H1 (cell line): ENCODE measurements at regions not wholly inside any gene's neighbourhood (a gene's known extent, or its start where the extent isn't known, plus 50 kb on each side); places are given as distances from the start of the nearest gene placed in this dataset.

Experiments used
- CTCF ChIA-PET: fragments of 300-600 bp; sonication (Branson Sonifier 250); formaldehyde crosslinking; loops from one replicate; lab custom pipeline; 2021; ENCODE audit not compliant: partially characterized antibody; lab: Charles Lee
- POLR2A ChIA-PET: fragments of 300-600 bp; sonication (Branson Sonifier 250); formaldehyde crosslinking; loops from one replicate; lab custom pipeline; 2021; ENCODE audit warnings: inconsistent platforms; ENCODE audit not compliant: partially characterized antibody; lab: Charles Lee
- DNase-seq, 2 experiments: peaks; one replicate each; pipeline versions ENCODE4 v3.0.0 to v3.0.0-alpha.2; 2010 to 2022; ENCODE audit warnings: low spot score in 2 of 2, low read depth in 1 of 2, mixed read lengths in 1 of 2
- FAIRE-seq: peaks from 2 replicates; lab custom pipeline; 2011; peaks lifted over from hg19 to GRCh38; lab: Jason Lieb, UNC
- H2AFZ ChIP-seq: 2 replicates; pipeline ENCODE4 v1.8.1; 2012; ENCODE audit warnings: low read length, inconsistent platforms
- H2AK5ac ChIP-seq: 2 replicates; pipeline ENCODE4 v1.6.1; 2013; ENCODE audit warnings: low read depth, low read length
- H2BK120ac ChIP-seq: replicated peaks from 2 replicates; pipeline ENCODE3; 2013; ENCODE audit warnings: low read depth, low read length, inconsistent platforms
- H2BK12ac ChIP-seq: 2 replicates; pipeline ENCODE4 v1.6.1; 2013; ENCODE audit warnings: low read depth, low read length
- H2BK15ac ChIP-seq: 2 replicates; pipeline ENCODE4 v1.6.1; 2013; ENCODE audit warnings: low read length
- H2BK20ac ChIP-seq: 2 replicates; pipeline ENCODE4 v1.6.1; 2013; ENCODE audit warnings: low read length
- H2BK5ac ChIP-seq: 2 replicates; pipeline ENCODE4 v1.6.1; 2013; ENCODE audit warnings: low read depth, low read length
- H3K14ac ChIP-seq: 2 replicates; pipeline ENCODE4 v1.6.1; 2013; ENCODE audit warnings: inconsistent platforms; ENCODE audit not compliant: insufficient read length
- H3K18ac ChIP-seq: 2 replicates; pipeline ENCODE4 v1.6.1; 2013; ENCODE audit warnings: low read length; ENCODE audit errors: extremely low read depth
- H3K23ac ChIP-seq: 2 replicates; pipeline ENCODE4 v1.6.1; 2013; ENCODE audit warnings: inconsistent platforms; ENCODE audit not compliant: insufficient read length
- H3K23me2 ChIP-seq: 2 replicates; pipeline ENCODE4 v1.6.1; 2013; ENCODE audit warnings: low read depth, low read length
- H3K27ac ChIP-seq: 2 replicates; pipeline ENCODE4 v1.6.1; 2011; ENCODE audit warnings: low read depth, low read length, inconsistent platforms
- H3K27me3 ChIP-seq, 4 experiments: replicated peaks in 1 of 4; 1 replicate in 1 of 4; 2 replicates in 3 of 4; pipeline versions ENCODE4 v1.6.1 to v1.8.1; 2011 to 2013; ENCODE audit warnings: low read length in 3 of 4, mild to moderate bottlenecking in 3 of 4, inconsistent platforms in 2 of 4, mixed read lengths in 2 of 4, moderate library complexity in 1 of 4; ENCODE audit not compliant: control insufficient read depth in 3 of 4, insufficient read depth in 3 of 4; ENCODE audit errors: extremely low read depth in 1 of 4
- H3K36me3 ChIP-seq, 4 experiments: 2 replicates each; pipeline versions ENCODE4 v1.6.1 to v1.8.1; 2011 to 2013; ENCODE audit warnings: mild to moderate bottlenecking in 4 of 4, low read length in 3 of 4, moderate library complexity in 2 of 4, control low read depth in 1 of 4, inconsistent platforms in 1 of 4; ENCODE audit not compliant: insufficient read depth in 4 of 4, control insufficient read depth in 2 of 4
- H3K4ac ChIP-seq: replicated peaks from 2 replicates; pipeline ENCODE3; 2013; ENCODE audit warnings: low read length, low read depth, mixed read lengths, inconsistent platforms; ENCODE audit not compliant: insufficient read length
- H3K4me1 ChIP-seq, 4 experiments: replicated peaks in 1 of 4; 1 replicate in 1 of 4; 2 replicates in 3 of 4; pipeline versions ENCODE4 v1.6.1 to v1.8.1; 2011 to 2013; ENCODE audit warnings: low read length in 3 of 4, inconsistent platforms in 2 of 4, mixed read lengths in 1 of 4; ENCODE audit not compliant: insufficient read depth in 4 of 4, control insufficient read depth in 3 of 4
- H3K4me2 ChIP-seq, 2 experiments: 2 replicates each; pipeline versions ENCODE4 v1.6.1 to v1.8.1; 2011 to 2013; ENCODE audit warnings: low read depth in 2 of 2, low read length in 2 of 2, control low read depth in 1 of 2, inconsistent platforms in 1 of 2, mild to moderate bottlenecking in 1 of 2; ENCODE audit not compliant: insufficient read depth in 1 of 2
- H3K4me3 ChIP-seq, 4 experiments: fragments of 200-600, 300-600 bp in 1 of 4; sonication (generic), shearing (Covaris generic), sonication (Bioruptor Twin) in 1 of 4; 2 replicates each; pipeline versions ENCODE4 v1.5.1 to v1.8.1; 2011 to 2016; ENCODE audit warnings: low read length in 4 of 4, low read depth in 3 of 4, control low read depth in 2 of 4, inconsistent platforms in 2 of 4, mild to moderate bottlenecking in 2 of 4, mixed read lengths in 1 of 4, moderate library complexity in 1 of 4; ENCODE audit not compliant: insufficient read depth in 2 of 4; ENCODE audit errors: extremely low read depth in 1 of 4
- H3K56ac ChIP-seq: replicated peaks from 2 replicates; pipeline ENCODE3; 2013; ENCODE audit warnings: low read depth, mild to moderate bottlenecking, mixed read lengths, low read length, inconsistent platforms; ENCODE audit not compliant: insufficient read length
- H3K79me1 ChIP-seq: 2 replicates; pipeline ENCODE4 v1.6.1; 2013; ENCODE audit warnings: low read depth, low read length, control low read depth
- H3K79me2 ChIP-seq, 2 experiments: 2 replicates each; pipeline versions ENCODE4 v1.6.1 to v1.8.1; 2012 to 2013; ENCODE audit warnings: low read length in 2 of 2, mild to moderate bottlenecking in 2 of 2, inconsistent platforms in 1 of 2; ENCODE audit not compliant: insufficient read depth in 2 of 2, control insufficient read depth in 1 of 2
- H3K9ac ChIP-seq, 4 experiments: replicated peaks in 1 of 4; 1 replicate in 1 of 4; 2 replicates in 3 of 4; pipeline versions ENCODE4 v1.6.1 to v1.8.1; 2011 to 2013; ENCODE audit warnings: low read depth in 3 of 4, low read length in 3 of 4, control low read depth in 2 of 4, mild to moderate bottlenecking in 2 of 4, moderate library complexity in 2 of 4, inconsistent platforms in 1 of 4; ENCODE audit errors: extremely low read depth in 1 of 4
- H3K9me3 ChIP-seq, 2 experiments: 2 replicates each; pipeline versions ENCODE4 v1.6.1 to v1.8.1; 2012 to 2013; ENCODE audit warnings: mild to moderate bottlenecking in 2 of 2, moderate library complexity in 2 of 2, control low read depth in 1 of 2, inconsistent platforms in 1 of 2, low read depth in 1 of 2, low read length in 1 of 2, mixed read lengths in 1 of 2; ENCODE audit not compliant: insufficient read depth in 2 of 2
- H4K20me1 ChIP-seq, 2 experiments: replicated peaks in 1 of 2; 2 replicates each; pipeline versions ENCODE3 to v1.8.1; 2011 to 2013; ENCODE audit warnings: inconsistent platforms in 2 of 2, low read length in 2 of 2, mild to moderate bottlenecking in 1 of 2; ENCODE audit not compliant: insufficient read depth in 2 of 2, control insufficient read depth in 1 of 2
- H4K5ac ChIP-seq: 2 replicates; pipeline ENCODE4 v1.6.1; 2013; ENCODE audit warnings: low read length, low read depth, mixed read lengths, inconsistent platforms; ENCODE audit not compliant: insufficient read length
- H4K8ac ChIP-seq: 2 replicates; pipeline ENCODE4 v1.8.0; 2013; ENCODE audit warnings: mild to moderate bottlenecking, moderate library complexity, low read length, inconsistent platforms; ENCODE audit not compliant: insufficient read depth; ENCODE audit errors: extremely low read depth
- H4K91ac ChIP-seq: replicated peaks from 2 replicates; pipeline ENCODE3; 2013; ENCODE audit warnings: low read length, mixed read lengths, inconsistent platforms; ENCODE audit not compliant: insufficient read length
- CHD1 ChIP-seq: IDR thresholded peaks from 2 replicates; pipeline ENCODE4 v1.6.1; 2012; ENCODE audit warnings: low read depth, low read length, improper control_type of control experiment
- KDM1A ChIP-seq: fragments of 200-600, 300-600 bp; sonication (generic); IDR thresholded peaks from 2 replicates; pipeline ENCODE4 v1.7.1; 2016; ENCODE audit warnings: mild to moderate bottlenecking, low read length, borderline replicate concordance
- WGBS, 2 experiments: shearing (Covaris generic) in 1 of 2; methylation state at CpG; one replicate each; pipeline versions ENCODE4 v1.1.6 to v1.1.7; 2013 to 2015; ENCODE audit warnings: low lambda C conversion rate in 2 of 2, mixed read lengths in 2 of 2, inconsistent platforms in 1 of 2, low coverage in 1 of 2, missing lambda C conversion rate in 1 of 2; ENCODE audit not compliant: insufficient replicate concordance in 2 of 2, insufficient coverage in 1 of 2, insufficient read length in 1 of 2; ENCODE audit errors: extremely low coverage in 1 of 2, missing lambda C conversion rate in 1 of 2; 5-methylcytosine and 5-hydroxymethylcytosine counted together

DNA sequence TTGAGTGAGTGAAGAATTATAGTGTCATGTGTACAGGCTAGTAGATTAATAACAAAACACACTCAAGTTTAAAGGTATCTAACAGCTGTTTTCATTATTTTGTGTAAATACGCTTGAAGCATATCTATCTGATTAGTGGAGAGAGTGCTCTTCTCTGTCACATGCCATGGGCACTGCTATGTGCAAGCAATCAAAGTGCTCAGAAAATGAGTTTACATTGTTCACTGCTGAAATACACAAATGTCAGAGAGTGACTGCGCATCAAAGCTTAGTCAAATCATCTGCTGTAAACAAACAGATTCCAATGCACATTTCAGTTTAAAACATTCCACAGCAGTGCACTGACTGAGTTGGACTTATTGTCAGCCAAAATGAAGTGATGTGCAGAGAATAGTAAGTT is 423.4 kb downstream of the ZEB2 start:
- Histone ChIP-seq H3K79me2 (no peaks in the 10 kb centered on the region), H4K8ac (no peak overlapping the region), H3K4me3 (no peak overlapping the region), H2BK20ac (no peak overlapping the region), H2BK5ac (no peak overlapping the region), H2AFZ (no peak overlapping the region), H2BK15ac (no peak overlapping the region), H3K56ac (no peak overlapping the region), H2BK120ac (no peak overlapping the region), H3K23me2 (no peaks in the 10 kb centered on the region), H3K23ac (no peak overlapping the region), H3K9ac (no peak overlapping the region), H4K5ac (no peak overlapping the region), H3K14ac (no peak overlapping the region), H4K20me1 (no peaks in the 10 kb centered on the region), H2BK12ac (no peak overlapping the region), H3K4me2 (no peak overlapping the region), H3K79me1 (no peaks in the 10 kb centered on the region), H3K4me1 (no peaks in the 10 kb centered on the region), H2AK5ac (no peak overlapping the region), H3K4ac (no peak overlapping the region), H3K27ac (no peak overlapping the region), H3K18ac (no peak overlapping the region), H3K27me3 (no peaks in the 10 kb centered on the region), H3K9me3 (no peaks in the 10 kb centered on the region), H4K91ac (no peak overlapping the region), H3K36me3 (no peaks in the 10 kb centered on the region)
- 95% methylated on average over 2 of the region's 2 CpGs; no CpG with 5 or more reads in 1 of the 2 experiments for WGBS, 2 experiments
- FAIRE-seq (no peak), DNase-seq (no peak)
- CTCF ChIA-PET: no interaction called here
- POLR2A ChIA-PET: no interaction called here
- TF ChIP-seq KDM1A: no peak
- TF ChIP-seq CHD1: no peak
